Esophagus muscularis mucosa (tissue), 4 donors: ENCODE measurements at regions not wholly inside any gene's neighbourhood (a gene's known extent, or its start where the extent isn't known, plus 50 kb on each side); places are given as distances from the start of the nearest gene placed in this dataset.
A peak's percentile ranks its signal among the peaks of the same experiment; 100 is the strongest.

Experiments
- DNase-seq: peaks from one replicate; pipeline ENCODE4 v3.0.0-alpha.2; 2017; ENCODE audit errors: extremely low spot score
- H3K27ac ChIP-seq, 4 donors: fragments of 200-600 bp; sonication (generic); replicated peaks in 1 of 4; 1 replicate in 3 of 4; 2 replicates in 1 of 4; pipeline ENCODE4 v1.5.1; 2016 to 2019; ENCODE audit warnings: mild to moderate bottlenecking in 1 of 4
- H3K27me3 ChIP-seq, 4 donors: fragments of 200-600 bp; sonication (generic); one replicate each; pipeline versions ENCODE4 v1.5.1 to v1.6.0; 2016 to 2019
- H3K36me3 ChIP-seq, 4 donors: fragments of 200-600 bp; sonication (generic); one replicate each; pipeline ENCODE4 v1.5.1; 2016 to 2019
- H3K4me1 ChIP-seq, 4 donors: fragments of 200-600 bp; sonication (generic); one replicate each; pipeline ENCODE4 v1.5.1; 2016 to 2019
- H3K4me3 ChIP-seq, 4 donors: fragments of 200-600 bp; sonication (generic); 1 replicate in 2 of 4; 2 replicates in 2 of 4; pipeline ENCODE4 v1.5.1; 2016 to 2019; ENCODE audit warnings: mild to moderate bottlenecking in 4 of 4, moderate library complexity in 1 of 4
- H3K9me3 ChIP-seq, 4 donors: fragments of 200-600 bp; sonication (generic); 1 replicate in 3 of 4; 2 replicates in 1 of 4; pipeline ENCODE4 v1.5.1; 2016 to 2019
- CTCF ChIP-seq, 3 experiments: fragments of 200-600 bp in 2 of 3; fragments of 450-650 bp in 1 of 3; sonication (generic) in 2 of 3; IDR thresholded peaks; one replicate each; pipeline ENCODE4 v1.5.1; 2017 to 2019; ENCODE audit warnings: antibody characterized with exemption in 3 of 3, mild to moderate bottlenecking in 2 of 3, moderate library complexity in 1 of 3
- EP300 ChIP-seq: sonication (generic); formaldehyde crosslinking; IDR thresholded peaks from one replicate; pipeline ENCODE4 v1.6.1; 2017; ENCODE audit warnings: antibody characterized with exemption
- POLR2A ChIP-seq: fragments of 450-650 bp; IDR thresholded peaks from one replicate; pipeline ENCODE4 v1.6.1; 2017; ENCODE audit warnings: antibody characterized with exemption, moderate library complexity, mild to moderate bottlenecking, low read depth
- POLR2AphosphoS5 ChIP-seq, 2 donors: sonication (generic); formaldehyde crosslinking; IDR thresholded peaks; one replicate each; pipeline ENCODE4 v1.6.1; 2017; ENCODE audit warnings: antibody characterized with exemption in 2 of 2
- WGBS: methylation state at CpG from one replicate; pipeline ENCODE4 v1.1.5; 2018; 5-methylcytosine and 5-hydroxymethylcytosine counted together
- intact Hi-C: fragments of 100-400 bp; cut with DNase I; formaldehyde crosslinking; loops from one replicate; pipeline ENCODE4 v1.15.1; 2023

GRCh38 chr22:27029584-27030130, 372.3 kb downstream of the MIAT start:
- intact Hi-C loops = no loop called here
- TF ChIP-seq POLR2AphosphoS5 (IDR thresholded peaks at IDR 0.05) (no peak), EP300 (no peak), POLR2A (no peak), CTCF (IDR thresholded peaks at IDR 0.05) (no peak)

GRCh38 chr22:27032091-27032761, 374.8 kb downstream of the MIAT start:
- H3K9me3 ChIP-seq = no peaks in the 10 kb centered on the region
- intact Hi-C loops = no loop called here
- H3K27ac ChIP-seq = peak overlapping the region in 3 of 4 donors; percentile 27 to 54 (median 36)
- peak overlapping the region in 1 of 4 donors; percentile 1 for H3K4me3 ChIP-seq
- TF ChIP-seq CTCF (IDR thresholded peaks at IDR 0.05) (peak in 1 of 3 experiments; percentile 5), POLR2AphosphoS5 (IDR thresholded peaks at IDR 0.05) (no peak), POLR2A (no peak), EP300 (no peak)
- peaks cover 0 to 9% (median 0%) of the 10 kb centered on the region in 4 donors for H3K27me3 ChIP-seq
- 74% methylated on average over 18 of the region's 29 CpGs for WGBS
- H3K36me3 ChIP-seq = no peaks in the 10 kb centered on the region
- peaks cover 0 to 6% (median 0%) of the 10 kb centered on the region in 4 donors for H3K4me1 ChIP-seq
- DNase-seq = no peak

More at GRCh38 chr22:27029584-27030130, 372.3 kb downstream of the MIAT start:
- Histone ChIP-seq H3K36me3 (no peaks in the 10 kb centered on the region), H3K27me3 (peaks cover 0 to 9% (median 0%) of the 10 kb centered on the region in 4 donors), H3K4me1 (peaks cover 0 to 6% (median 0%) of the 10 kb centered on the region in 4 donors), H3K9me3 (no peaks in the 10 kb centered on the region), H3K27ac (no peak overlapping the region), H3K4me3 (no peak overlapping the region)
- no peak for DNase-seq
- 100% methylated on average over 1 of the region's 1 CpG for WGBS

GRCh38 chr22:27041745-27042310, 384.4 kb downstream of the MIAT start:
- Histone ChIP-seq H3K4me3 (no peak overlapping the region), H3K4me1 (peaks cover 0 to 5% (median 0%) of the 10 kb centered on the region in 4 donors), H3K9me3 (no peaks in the 10 kb centered on the region), H3K36me3 (no peaks in the 10 kb centered on the region), H3K27ac (no peak overlapping the region), H3K27me3 (no peaks in the 10 kb centered on the region)
- TF ChIP-seq EP300 = no peak
- TF ChIP-seq POLR2AphosphoS5 (IDR thresholded peaks at IDR 0.05) = no peak
- no peak for TF ChIP-seq CTCF (IDR thresholded peaks at IDR 0.05)
- no peak for TF ChIP-seq POLR2A
- intact Hi-C loops = no loop called here
- 72% methylated on average over 14 of the region's 14 CpGs for WGBS
- DNase-seq = no peak

GRCh38 chr22:27043262-27043661, 385.9 kb downstream of the MIAT start:
- 80% methylated on average over 5 of the region's 5 CpGs for WGBS
- no peak overlapping the region for H3K27ac ChIP-seq

More at GRCh38 chr22:27043262-27043661, 385.9 kb downstream of the MIAT start:
- no peaks in the 10 kb centered on the region for H3K36me3 ChIP-seq
- no peak overlapping the region for H3K4me3 ChIP-seq
- no peaks in the 10 kb centered on the region for H3K27me3 ChIP-seq
- TF ChIP-seq POLR2AphosphoS5 (IDR thresholded peaks at IDR 0.05) (no peak), EP300 (no peak), POLR2A (no peak), CTCF (IDR thresholded peaks at IDR 0.05) (no peak)
- intact Hi-C loops = no loop called here
- no peaks in the 10 kb centered on the region for H3K9me3 ChIP-seq
- H3K4me1 ChIP-seq = peaks cover 0 to 5% (median 0%) of the 10 kb centered on the region in 4 donors
- DNase-seq = no peak
